Activated CD4-positive, alpha-beta T cell treated with anti-CD3 and anti-CD28 coated beads, Interleukin-2, amount 10 ng/mL, durations not matched to agents 24 days and 14 days (primary cell): ENCODE measurements at regions not wholly inside any gene's neighbourhood (a gene's known extent, or its start where the extent isn't known, plus 50 kb on each side); places are given as distances from the start of the nearest gene placed in this dataset.

Experiments used
- DNase-seq: peaks from one replicate; pipeline ENCODE4 v3.0.0; 2022
- H3K27ac Mint-ChIP-seq: one replicate; pipeline ENCODE4 v1.8.0; 2022; ENCODE audit warnings: mild to moderate bottlenecking, mixed read lengths
- H3K27me3 Mint-ChIP-seq: one replicate; pipeline ENCODE4 v1.8.0; 2022; ENCODE audit warnings: mixed read lengths
- H3K36me3 Mint-ChIP-seq: one replicate; pipeline ENCODE4 v1.8.0; 2022; ENCODE audit warnings: low read depth, mild to moderate bottlenecking, mixed read lengths
- H3K4me1 Mint-ChIP-seq: one replicate; pipeline ENCODE4 v1.8.0; 2021; ENCODE audit warnings: mixed read lengths
- H3K4me3 Mint-ChIP-seq: one replicate; pipeline ENCODE4 v1.8.0; 2022; ENCODE audit warnings: mild to moderate bottlenecking, moderate library complexity, mixed read lengths
- H3K9me3 Mint-ChIP-seq: one replicate; pipeline ENCODE4 v1.8.0; 2021; ENCODE audit warnings: mixed read lengths
- intact Hi-C: fragments of 100-400 bp; cut with micrococcal nuclease; formaldehyde crosslinking; loops from one replicate; pipeline ENCODE4 v1.15.1; 2023

GRCh38 chr10:44506386-44506785 lies 121.5 kb upstream of the CXCL12 start:
- H3K36me3 Mint-ChIP-seq = no peaks in the 10 kb centered on the region
- no peaks in the 10 kb centered on the region for H3K4me1 Mint-ChIP-seq
- H3K4me3 Mint-ChIP-seq = no peak overlapping the region
- no peak overlapping the region for H3K27ac Mint-ChIP-seq
- H3K27me3 Mint-ChIP-seq = no peaks in the 10 kb centered on the region
- no peaks in the 10 kb centered on the region for H3K9me3 Mint-ChIP-seq
- intact Hi-C loops = no loop called here
- no peak for DNase-seq

DNA sequence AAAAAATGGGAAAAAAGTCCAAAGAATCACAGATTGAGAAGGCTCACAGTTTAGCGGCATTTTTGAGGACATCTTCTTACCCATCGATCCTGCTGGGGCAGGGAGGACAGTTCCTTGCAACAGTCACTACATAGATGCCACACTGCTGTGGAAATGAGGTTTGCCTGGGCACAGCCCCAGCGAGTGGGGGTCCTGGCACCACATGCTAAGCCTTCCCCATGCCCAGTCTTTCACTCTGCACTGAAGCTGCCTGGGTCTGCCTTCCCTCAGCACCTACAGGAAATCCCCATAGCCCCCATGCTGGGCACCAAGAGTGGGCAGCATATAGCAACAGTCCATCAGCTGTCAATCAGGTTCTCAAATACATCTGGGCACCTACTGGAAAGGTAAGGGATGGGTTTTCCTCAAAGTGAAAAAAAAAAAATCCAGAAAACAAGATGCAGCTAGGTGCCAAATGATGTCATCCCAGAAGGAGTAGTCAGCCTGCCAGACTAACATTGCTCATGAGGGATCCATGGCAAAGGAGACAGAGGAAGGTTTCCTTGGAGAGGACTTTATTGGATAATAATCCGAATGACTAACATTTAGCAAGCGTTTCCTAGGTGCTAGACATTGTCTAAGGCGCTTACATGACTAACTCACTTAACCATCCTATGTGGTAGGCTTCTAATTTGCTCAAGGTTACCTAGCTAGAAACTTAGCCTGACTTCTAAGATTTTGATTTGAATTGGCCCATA lies 125.7 kb upstream of the CXCL12 start:
- H3K27me3 Mint-ChIP-seq = no peaks in the 10 kb centered on the region

DNA sequence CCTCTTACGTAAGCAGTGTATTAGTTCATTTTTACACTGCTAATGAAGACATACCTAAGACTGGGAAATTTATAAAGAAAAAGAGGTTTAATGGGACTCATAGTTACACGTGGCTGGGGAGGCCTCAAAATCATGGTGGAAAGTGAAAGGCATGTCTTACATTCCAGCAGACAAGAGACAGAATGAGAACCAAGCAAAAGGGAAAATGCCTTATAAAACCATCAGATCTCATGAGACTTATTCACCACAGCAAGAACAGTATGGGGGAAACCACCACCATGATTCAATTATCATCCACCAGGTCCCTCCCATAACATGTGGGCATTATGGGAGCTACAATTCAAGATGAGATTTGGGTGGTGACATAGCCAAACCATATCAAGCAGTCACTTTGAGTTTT lies 126.3 kb upstream of the CXCL12 start:
- no peaks in the 10 kb centered on the region for H3K27me3 Mint-ChIP-seq
- intact Hi-C loops = no loop called here

More for the DNA sequence above, 125.7 kb upstream of the CXCL12 start:
- Mint-ChIP-seq H3K4me1 (no peaks in the 10 kb centered on the region), H3K36me3 (no peaks in the 10 kb centered on the region), H3K4me3 (no peak overlapping the region), H3K27ac (no peak overlapping the region), H3K9me3 (no peaks in the 10 kb centered on the region)
- DNase-seq = no peak
- intact Hi-C loops = no loop called here

DNA sequence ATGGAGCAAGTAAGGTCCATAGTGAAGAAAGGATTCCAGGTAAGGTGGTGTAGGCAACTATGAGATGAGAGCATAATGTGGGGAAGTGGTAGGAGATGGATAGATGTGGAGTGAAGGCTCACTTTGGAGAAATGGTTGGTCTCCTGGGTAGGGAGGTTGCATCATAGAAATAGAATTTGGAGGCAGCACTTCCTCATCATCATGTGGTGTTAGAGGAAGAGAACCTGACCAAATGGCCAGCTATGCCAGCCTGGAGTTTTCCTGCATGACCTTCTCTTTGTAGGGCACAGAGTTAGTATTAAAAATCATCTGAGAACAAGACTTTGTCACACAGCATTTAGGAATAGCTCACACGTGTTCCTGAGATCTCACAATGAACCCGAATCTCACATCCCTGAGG lies 126.7 kb upstream of the CXCL12 start:
- Mint-ChIP-seq H3K27ac (no peak overlapping the region), H3K27me3 (no peaks in the 10 kb centered on the region), H3K4me1 (no peaks in the 10 kb centered on the region), H3K9me3 (no peaks in the 10 kb centered on the region), H3K36me3 (no peaks in the 10 kb centered on the region), H3K4me3 (no peak overlapping the region)
- intact Hi-C loops = no loop called here
- DNase-seq = no peak

More for the DNA sequence above, 126.3 kb upstream of the CXCL12 start:
- H3K4me1 Mint-ChIP-seq = no peaks in the 10 kb centered on the region
- no peak overlapping the region for H3K4me3 Mint-ChIP-seq
- H3K27ac Mint-ChIP-seq = no peak overlapping the region
- DNase-seq = no peak
- no peaks in the 10 kb centered on the region for H3K9me3 Mint-ChIP-seq
- no peaks in the 10 kb centered on the region for H3K36me3 Mint-ChIP-seq

- no peak overlapping the region for H3K4me3 Mint-ChIP-seq
- no peaks in the 10 kb centered on the region for H3K9me3 Mint-ChIP-seq
- no peaks in the 10 kb centered on the region for H3K4me1 Mint-ChIP-seq
- no peaks in the 10 kb centered on the region for H3K27me3 Mint-ChIP-seq
- intact Hi-C loops = no loop called here
- DNase-seq = no peak
- no peaks in the 10 kb centered on the region for H3K36me3 Mint-ChIP-seq
- no peak overlapping the region for H3K27ac Mint-ChIP-seq
Measured at GRCh38 chr10:44512431-44513022, 127.6 kb upstream of the CXCL12 start.

DNA sequence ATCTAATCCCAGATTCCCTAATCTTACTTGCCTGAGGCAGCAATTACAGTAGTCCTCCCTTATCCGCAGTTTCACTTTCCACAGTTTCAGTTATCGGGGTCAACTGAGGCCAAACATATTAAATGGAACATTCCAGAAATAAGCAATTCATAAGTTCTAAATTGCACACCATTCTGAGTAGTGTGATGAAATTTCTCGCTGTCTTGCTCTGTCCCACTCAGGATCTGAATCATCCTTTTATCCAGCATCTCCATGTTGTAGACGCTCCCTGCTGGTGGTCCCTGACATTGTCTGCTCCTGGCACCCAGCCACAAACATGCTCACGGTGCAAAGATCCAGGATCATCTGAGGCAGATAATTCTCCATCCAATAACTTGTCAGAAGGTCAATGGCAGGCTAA lies 128.7 kb upstream of the CXCL12 start:
- H3K36me3 Mint-ChIP-seq = no peaks in the 10 kb centered on the region
- no peak overlapping the region for H3K27ac Mint-ChIP-seq
- no peaks in the 10 kb centered on the region for H3K4me1 Mint-ChIP-seq
- H3K9me3 Mint-ChIP-seq = no peaks in the 10 kb centered on the region
- no peak for DNase-seq
- H3K4me3 Mint-ChIP-seq = no peak overlapping the region
- intact Hi-C loops = no loop called here
- no peaks in the 10 kb centered on the region for H3K27me3 Mint-ChIP-seq

DNA sequence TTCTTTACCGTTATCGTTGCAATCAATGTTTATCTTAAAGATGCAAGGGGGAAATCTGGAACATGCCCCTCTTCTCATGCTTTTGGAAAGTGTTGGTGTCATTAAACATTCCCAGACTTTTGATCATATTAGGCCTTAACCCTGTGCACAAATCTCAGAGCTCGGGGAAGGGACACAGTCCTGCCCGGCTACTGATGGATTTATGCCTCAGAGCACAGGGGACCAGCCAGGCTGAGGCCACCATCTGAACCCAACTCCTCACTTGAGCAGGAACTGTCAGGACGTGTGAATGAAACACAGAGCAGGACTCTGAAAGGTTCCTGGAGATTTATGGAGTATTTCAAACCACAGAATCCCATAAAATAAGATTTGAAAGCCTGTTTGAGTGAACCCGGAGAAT lies 132.0 kb upstream of the CXCL12 start:
- Mint-ChIP-seq H3K9me3 (no peaks in the 10 kb centered on the region), H3K4me1 (no peaks in the 10 kb centered on the region), H3K4me3 (no peak overlapping the region), H3K27me3 (no peaks in the 10 kb centered on the region), H3K27ac (no peak overlapping the region), H3K36me3 (no peaks in the 10 kb centered on the region)
- no peak for DNase-seq
- intact Hi-C loops = no loop called here

DNA sequence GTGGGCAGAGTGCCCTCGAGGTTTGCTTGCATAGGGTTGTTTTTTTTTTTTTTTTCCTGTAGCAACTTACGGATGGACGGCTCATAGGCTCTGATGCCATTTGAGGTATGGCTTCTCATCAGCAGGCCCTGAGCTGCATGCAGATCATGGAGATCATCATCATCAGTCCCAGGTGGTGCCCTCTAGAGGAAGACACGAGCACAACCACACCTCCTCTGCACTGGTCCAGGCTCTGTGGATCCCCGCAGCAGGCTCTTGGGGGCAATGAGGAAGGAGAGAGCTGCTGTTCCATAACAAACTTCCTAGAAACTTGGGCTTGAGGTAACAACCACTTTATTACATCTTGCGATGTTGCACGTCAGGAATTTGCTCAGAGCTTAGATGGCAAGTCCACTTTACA lies 132.7 kb upstream of the CXCL12 start:
- no peak overlapping the region for H3K27ac Mint-ChIP-seq
- intact Hi-C loops = no loop called here

GRCh38 chr10:44519361-44519760 lies 134.5 kb upstream of the CXCL12 start:
- H3K4me1 Mint-ChIP-seq = no peaks in the 10 kb centered on the region
- H3K9me3 Mint-ChIP-seq = peaks cover 3% of the 10 kb centered on the region
- no peaks in the 10 kb centered on the region for H3K27me3 Mint-ChIP-seq
- H3K27ac Mint-ChIP-seq = no peak overlapping the region
- no peak for DNase-seq
- no peak overlapping the region for H3K4me3 Mint-ChIP-seq
- no peaks in the 10 kb centered on the region for H3K36me3 Mint-ChIP-seq
- intact Hi-C loops = no loop called here

More for the DNA sequence above, 132.7 kb upstream of the CXCL12 start:
- peak; percentile 51 for DNase-seq
- Mint-ChIP-seq H3K4me1 (no peaks in the 10 kb centered on the region), H3K36me3 (no peaks in the 10 kb centered on the region), H3K9me3 (no peaks in the 10 kb centered on the region), H3K27me3 (no peaks in the 10 kb centered on the region), H3K4me3 (no peak overlapping the region)

DNA sequence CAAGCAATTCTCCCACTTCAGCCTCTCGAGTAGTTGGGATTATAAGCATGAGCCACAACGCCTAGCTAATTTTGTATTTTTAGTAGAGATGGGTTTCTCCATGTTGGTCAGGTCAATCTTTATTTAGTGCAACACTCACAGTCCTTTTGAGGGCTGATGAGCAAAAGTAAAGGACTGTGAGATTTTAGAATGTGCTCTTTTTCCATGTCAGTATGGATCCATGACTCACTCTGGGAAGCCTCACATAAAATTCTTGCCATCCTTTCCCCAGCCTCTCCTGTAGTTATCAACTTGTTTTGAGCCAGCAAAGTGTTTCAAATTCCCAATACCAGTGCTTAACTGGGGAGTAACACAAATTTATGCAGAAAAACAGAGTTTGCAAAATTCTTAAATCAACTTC lies 135.8 kb upstream of the CXCL12 start:
- H3K27me3 Mint-ChIP-seq = no peaks in the 10 kb centered on the region
- H3K4me1 Mint-ChIP-seq = no peaks in the 10 kb centered on the region
- peaks cover 8% of the 10 kb centered on the region for H3K9me3 Mint-ChIP-seq
- intact Hi-C loops = no loop called here
- H3K27ac Mint-ChIP-seq = no peak overlapping the region
- DNase-seq = no peak
- H3K4me3 Mint-ChIP-seq = no peak overlapping the region
- no peaks in the 10 kb centered on the region for H3K36me3 Mint-ChIP-seq

- H3K27ac Mint-ChIP-seq = no peak overlapping the region
- H3K9me3 Mint-ChIP-seq = no peaks in the 10 kb centered on the region
- no peaks in the 10 kb centered on the region for H3K27me3 Mint-ChIP-seq
- intact Hi-C loops = no loop called here
- H3K4me3 Mint-ChIP-seq = no peak overlapping the region
- DNase-seq = no peak
- H3K4me1 Mint-ChIP-seq = no peaks in the 10 kb centered on the region
- H3K36me3 Mint-ChIP-seq = no peaks in the 10 kb centered on the region
Measured at GRCh38 chr10:44539178-44539577, 154.3 kb upstream of the CXCL12 start.

DNA sequence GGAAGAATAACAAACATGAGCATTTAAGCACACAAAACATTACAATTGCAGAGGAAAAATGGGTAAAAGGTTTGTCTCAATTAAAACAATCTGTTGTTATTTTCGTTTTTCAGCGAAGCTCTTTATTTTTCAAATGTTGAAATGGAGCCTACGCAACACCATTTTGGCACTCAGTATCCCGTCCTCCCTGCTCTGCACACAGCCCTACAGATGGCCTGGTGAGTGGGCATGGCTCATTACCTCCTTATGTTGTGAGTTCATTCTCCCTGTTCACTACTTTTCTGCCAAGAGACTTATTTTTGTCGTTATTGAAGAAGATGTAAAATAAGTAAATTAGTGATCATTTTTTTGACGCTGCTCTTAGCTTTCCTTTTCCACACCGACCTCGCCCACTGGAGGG lies 167.8 kb upstream of the CXCL12 start:
- Mint-ChIP-seq H3K4me1 (no peaks in the 10 kb centered on the region), H3K9me3 (no peaks in the 10 kb centered on the region), H3K27me3 (no peaks in the 10 kb centered on the region), H3K4me3 (no peak overlapping the region), H3K36me3 (no peaks in the 10 kb centered on the region), H3K27ac (no peak overlapping the region)
- intact Hi-C loops = no loop called here
- DNase-seq = no peak

GRCh38 chr10:44557596-44558191 lies 172.8 kb upstream of the CXCL12 start:
- Mint-ChIP-seq H3K4me1 (no peaks in the 10 kb centered on the region), H3K27me3 (no peaks in the 10 kb centered on the region), H3K9me3 (no peaks in the 10 kb centered on the region), H3K36me3 (no peaks in the 10 kb centered on the region), H3K27ac (no peak overlapping the region), H3K4me3 (no peak overlapping the region)
- DNase-seq = no peak
- intact Hi-C loops = no loop called here

GRCh38 chr10:44558521-44558920 lies 173.6 kb upstream of the CXCL12 start:
- intact Hi-C loops = no loop called here
- DNase-seq = no peak
- H3K9me3 Mint-ChIP-seq = no peaks in the 10 kb centered on the region
- no peak overlapping the region for H3K27ac Mint-ChIP-seq
- H3K27me3 Mint-ChIP-seq = no peaks in the 10 kb centered on the region
- no peaks in the 10 kb centered on the region for H3K4me1 Mint-ChIP-seq
- H3K36me3 Mint-ChIP-seq = no peaks in the 10 kb centered on the region
- H3K4me3 Mint-ChIP-seq = no peak overlapping the region
